OCI-LY3 (cell line): ENCODE measurements at regions not wholly inside any gene's neighbourhood (a gene's known extent, or its start where the extent isn't known, plus 50 kb on each side); places are given as distances from the start of the nearest gene placed in this dataset.

Experiments used
- H2AFZ ChIP-seq: fragments of 200-600, 300-600 bp; shearing (Covaris generic); 2 replicates; pipeline ENCODE4 v1.6.0; 2014; ENCODE audit warnings: antibody characterized with exemption, low read depth, low read length
- H3K27ac ChIP-seq: fragments of 200-600, 300-600 bp; sonication (generic); 2 replicates; pipeline ENCODE4 v1.5.1; 2014; ENCODE audit warnings: mild to moderate bottlenecking, low read length, moderate library complexity, mixed read lengths
- H3K27me3 ChIP-seq: fragments of 200-600, 300-600 bp; sonication (generic); 2 replicates; pipeline ENCODE4 v1.6.1; 2014; ENCODE audit warnings: low read depth, low read length, mixed read lengths
- H3K36me3 ChIP-seq: fragments of 200-600, 300-600 bp; sonication (generic); replicated peaks from 2 replicates; pipeline ENCODE3; 2014; ENCODE audit warnings: low read depth, low read length, mixed read lengths
- H3K4me1 ChIP-seq: fragments of 300-600, 200-600 bp; sonication (generic); 2 replicates; pipeline ENCODE4 v1.6.1; 2014; ENCODE audit warnings: low read length, mixed read lengths
- H3K4me2 ChIP-seq: fragments of 200-600, 300-600 bp; sonication (generic); 2 replicates; pipeline ENCODE4 v1.6.1; 2014; ENCODE audit warnings: low read length, mixed read lengths
- H3K4me3 ChIP-seq: fragments of 300-600, 200-600 bp; sonication (generic); 2 replicates; pipeline ENCODE4 v1.5.1; 2014; ENCODE audit warnings: antibody characterized with exemption, mild to moderate bottlenecking, low read length, moderate library complexity
- H3K79me2 ChIP-seq: fragments of 300-600, 200-600 bp; shearing (Covaris generic); 2 replicates; pipeline ENCODE4 v1.6.1; 2014; ENCODE audit warnings: mild to moderate bottlenecking, low read length, mixed read lengths
- H3K9ac ChIP-seq: fragments of 300-600, 200-600 bp; shearing (Covaris generic); 2 replicates; pipeline ENCODE4 v1.6.0; 2014; ENCODE audit warnings: mild to moderate bottlenecking, low read length, moderate library complexity
- H3K9me3 ChIP-seq: fragments of 200-600, 300-600 bp; shearing (Covaris generic); 2 replicates; pipeline ENCODE4 v1.6.1; 2014; ENCODE audit warnings: low read length, mixed read lengths; ENCODE audit not compliant: insufficient read depth
- H4K20me1 ChIP-seq: fragments of 200-600, 300-600 bp; sonication (generic); 2 replicates; pipeline ENCODE4 v1.6.1; 2016; ENCODE audit warnings: low read length, mixed read lengths; ENCODE audit not compliant: insufficient read depth
- EZH2phosphoT487 ChIP-seq: fragments of 200-600 bp; shearing (Covaris generic); IDR thresholded peaks from 2 replicates; pipeline ENCODE4 v1.6.1; 2018; ENCODE audit warnings: antibody characterized with exemption, mixed run types, low read depth
- TF ChIP-seq, protein P1 (sequence below): fragments of 200-600, 300-600 bp; sonication (generic); IDR thresholded peaks from 2 replicates; pipeline ENCODE4 v1.5.1; 2014; ENCODE audit warnings: antibody characterized with exemption, low read length, low read depth

DNA sequence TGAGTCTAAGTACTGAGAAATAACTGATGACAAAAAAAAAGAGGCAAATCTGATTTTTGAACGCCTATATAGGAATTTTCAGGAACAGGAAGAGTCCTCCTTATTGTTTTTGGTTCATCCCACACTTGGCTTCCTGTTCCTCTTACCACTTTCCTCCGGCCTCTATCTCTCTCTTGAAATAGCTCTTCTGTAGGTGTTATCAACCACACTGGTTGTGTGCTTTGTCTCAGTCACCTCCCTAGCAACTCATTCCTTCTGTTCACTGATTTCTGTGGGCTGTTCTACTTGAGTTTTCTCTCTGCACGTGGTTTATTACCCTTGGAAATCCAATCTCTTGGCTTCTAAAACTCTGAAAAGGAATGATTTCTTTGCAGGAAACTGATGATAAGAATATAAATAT is 78.7 kb upstream of the C11orf87 start:
- no peaks in the 10 kb centered on the region for H4K20me1 ChIP-seq
- no peak overlapping the region for H2AFZ ChIP-seq
- H3K27me3 ChIP-seq = no peaks in the 10 kb centered on the region
- no peaks in the 10 kb centered on the region for H3K9me3 ChIP-seq
- H3K4me1 ChIP-seq = no peaks in the 10 kb centered on the region
- H3K79me2 ChIP-seq = no peaks in the 10 kb centered on the region
- no peak overlapping the region for H3K4me3 ChIP-seq
- no peak for TF ChIP-seq EZH2phosphoT487
- TF ChIP-seq, protein P1, sequence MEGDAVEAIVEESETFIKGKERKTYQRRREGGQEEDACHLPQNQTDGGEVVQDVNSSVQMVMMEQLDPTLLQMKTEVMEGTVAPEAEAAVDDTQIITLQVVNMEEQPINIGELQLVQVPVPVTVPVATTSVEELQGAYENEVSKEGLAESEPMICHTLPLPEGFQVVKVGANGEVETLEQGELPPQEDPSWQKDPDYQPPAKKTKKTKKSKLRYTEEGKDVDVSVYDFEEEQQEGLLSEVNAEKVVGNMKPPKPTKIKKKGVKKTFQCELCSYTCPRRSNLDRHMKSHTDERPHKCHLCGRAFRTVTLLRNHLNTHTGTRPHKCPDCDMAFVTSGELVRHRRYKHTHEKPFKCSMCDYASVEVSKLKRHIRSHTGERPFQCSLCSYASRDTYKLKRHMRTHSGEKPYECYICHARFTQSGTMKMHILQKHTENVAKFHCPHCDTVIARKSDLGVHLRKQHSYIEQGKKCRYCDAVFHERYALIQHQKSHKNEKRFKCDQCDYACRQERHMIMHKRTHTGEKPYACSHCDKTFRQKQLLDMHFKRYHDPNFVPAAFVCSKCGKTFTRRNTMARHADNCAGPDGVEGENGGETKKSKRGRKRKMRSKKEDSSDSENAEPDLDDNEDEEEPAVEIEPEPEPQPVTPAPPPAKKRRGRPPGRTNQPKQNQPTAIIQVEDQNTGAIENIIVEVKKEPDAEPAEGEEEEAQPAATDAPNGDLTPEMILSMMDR = no peak
- no peaks in the 10 kb centered on the region for H3K36me3 ChIP-seq
- no peak overlapping the region for H3K4me2 ChIP-seq
- H3K27ac ChIP-seq = no peak overlapping the region
- H3K9ac ChIP-seq = no peak overlapping the region

DNA sequence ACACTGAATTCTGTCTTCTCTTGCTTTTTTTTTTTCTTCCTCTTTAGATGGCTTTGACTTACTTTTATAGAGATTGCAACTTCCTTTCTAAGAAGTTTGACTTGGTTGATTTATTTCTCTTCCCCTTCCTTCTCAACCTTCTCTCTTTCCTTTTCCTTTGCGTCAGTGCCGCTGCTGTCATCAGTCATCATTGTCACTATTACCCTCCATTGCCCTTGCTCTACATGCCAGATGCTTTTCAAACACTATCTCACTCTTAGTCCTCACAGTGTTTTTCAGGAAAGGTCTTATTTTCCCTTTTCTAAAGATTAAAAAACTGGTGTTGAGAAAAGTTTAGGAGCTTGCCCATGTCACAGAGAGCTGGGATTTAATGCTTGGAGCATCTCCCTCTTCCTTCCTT is 74.7 kb upstream of the C11orf87 start:
- H3K9ac ChIP-seq = no peak overlapping the region
- no peaks in the 10 kb centered on the region for H3K9me3 ChIP-seq
- no peaks in the 10 kb centered on the region for H3K4me1 ChIP-seq
- no peaks in the 10 kb centered on the region for H3K27me3 ChIP-seq
- no peaks in the 10 kb centered on the region for H4K20me1 ChIP-seq
- no peak for TF ChIP-seq EZH2phosphoT487
- TF ChIP-seq, protein P1 = no peak
- H2AFZ ChIP-seq = no peak overlapping the region
- H3K79me2 ChIP-seq = no peaks in the 10 kb centered on the region
- no peak overlapping the region for H3K27ac ChIP-seq
- no peak overlapping the region for H3K4me3 ChIP-seq
- no peaks in the 10 kb centered on the region for H3K36me3 ChIP-seq
- no peak overlapping the region for H3K4me2 ChIP-seq

DNA sequence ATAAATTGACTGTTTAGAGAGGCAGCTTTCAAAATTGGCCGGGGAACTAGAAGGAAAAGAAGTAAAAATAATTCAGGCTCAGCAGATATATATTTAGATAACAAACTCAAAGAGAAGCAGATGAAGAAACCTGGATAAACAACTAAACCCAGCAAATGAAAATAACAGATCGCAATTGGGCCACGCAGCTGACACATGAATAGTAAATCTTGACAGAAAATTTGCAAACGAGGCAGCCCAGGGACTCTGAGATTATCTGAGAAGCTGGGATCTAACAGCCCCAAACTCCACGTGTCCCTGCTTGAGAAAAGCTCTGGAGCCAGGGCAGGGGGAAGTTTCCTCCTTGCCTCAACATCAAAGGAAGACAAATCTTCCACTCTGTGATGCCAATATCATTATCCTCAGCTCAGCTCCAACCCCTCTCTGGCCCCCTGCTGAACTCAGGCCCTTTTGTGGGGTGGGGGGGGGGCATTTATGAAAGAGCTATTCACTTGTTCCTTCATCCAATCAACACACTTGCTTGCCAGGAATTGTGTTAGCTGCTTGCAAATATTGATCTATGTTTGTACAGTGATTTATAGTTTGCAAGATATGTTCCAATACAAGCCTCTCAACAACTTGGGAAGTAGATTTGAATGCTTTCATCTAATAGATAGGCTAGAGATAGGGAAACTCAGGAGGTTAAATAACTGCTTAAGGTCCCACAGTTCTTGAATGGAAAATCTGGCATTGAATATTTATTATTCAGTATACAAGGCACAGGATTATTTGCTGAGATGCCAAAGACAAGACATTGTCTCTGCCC is 72.5 kb upstream of the C11orf87 start:
- H3K4me2 ChIP-seq = no peak overlapping the region
- H2AFZ ChIP-seq = no peak overlapping the region
- TF ChIP-seq EZH2phosphoT487 = no peak
- TF ChIP-seq, protein P1 = no peak
- no peak overlapping the region for H3K27ac ChIP-seq
- no peaks in the 10 kb centered on the region for H3K9me3 ChIP-seq
- H3K79me2 ChIP-seq = no peaks in the 10 kb centered on the region
- H3K4me3 ChIP-seq = no peak overlapping the region
- no peak overlapping the region for H3K9ac ChIP-seq
- no peaks in the 10 kb centered on the region for H3K27me3 ChIP-seq
- H4K20me1 ChIP-seq = no peaks in the 10 kb centered on the region
- no peaks in the 10 kb centered on the region for H3K36me3 ChIP-seq
- no peaks in the 10 kb centered on the region for H3K4me1 ChIP-seq

DNA sequence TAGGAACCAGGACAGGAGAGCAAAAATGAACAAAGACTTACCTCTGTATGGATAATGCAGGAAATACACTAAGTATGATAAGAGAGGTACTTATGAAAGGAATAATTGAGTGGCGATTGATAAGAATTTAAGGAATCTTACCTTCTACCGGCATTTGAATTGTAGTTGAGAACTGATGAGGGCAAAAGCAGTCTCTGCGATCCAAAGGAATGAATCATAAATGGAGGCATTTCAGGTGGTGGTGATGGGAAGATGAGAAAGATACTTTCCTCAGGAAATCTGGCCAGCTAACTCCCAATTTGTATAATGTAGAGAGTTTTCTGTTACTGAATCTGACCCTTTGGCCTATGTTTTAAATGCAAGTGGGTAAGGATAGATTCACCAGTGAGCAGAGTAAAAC is 71.9 kb upstream of the C11orf87 start:
- H3K4me1 ChIP-seq = no peaks in the 10 kb centered on the region
- H3K4me2 ChIP-seq = no peak overlapping the region
- no peaks in the 10 kb centered on the region for H3K79me2 ChIP-seq
- no peak overlapping the region for H3K4me3 ChIP-seq
- no peak overlapping the region for H2AFZ ChIP-seq
- no peak overlapping the region for H3K9ac ChIP-seq
- H3K36me3 ChIP-seq = no peaks in the 10 kb centered on the region
- H3K27me3 ChIP-seq = no peaks in the 10 kb centered on the region
- H3K9me3 ChIP-seq = no peaks in the 10 kb centered on the region
- H4K20me1 ChIP-seq = no peaks in the 10 kb centered on the region
- no peak for TF ChIP-seq EZH2phosphoT487
- TF ChIP-seq, protein P1 = no peak
- no peak overlapping the region for H3K27ac ChIP-seq
